ENCODE measurements at regions not wholly inside any gene's neighbourhood (a gene's known extent, or its start where the extent isn't known, plus 50 kb on each side); places are given as distances from the start of the nearest gene placed in this dataset.
"Not testable (repeated sequence)": the region's sequence is repeated elsewhere in the genome, so short reads cannot be mapped to it uniquely, and the experiment has no call there.

- no peak for DNase-seq
Observed at GRCh38 chr13:111005364-111005763, 90.5 kb upstream of the ANKRD10 start.

GRCh38 chr13:111004444-111004843 lies 89.6 kb upstream of the ANKRD10 start:
- DNase-seq = no peak

- DNase-seq = no peak
Observed at GRCh38 chr13:111001636-111002035, 86.8 kb upstream of the ANKRD10 start.

- no peak for DNase-seq
Observed at GRCh38 chr13:110993788-110994187, 78.9 kb upstream of the ANKRD10 start.

- DNase-seq = no peak
Observed at GRCh38 chr13:110991991-110992508, 77.2 kb upstream of the ANKRD10 start.

GRCh38 chr13:110989331-110989730 lies 74.5 kb upstream of the ANKRD10 start:
- no peak for DNase-seq

GRCh38 chr13:110985541-110985940 lies 70.7 kb upstream of the ANKRD10 start:
- no peak for DNase-seq

- no peak for DNase-seq
Observed at GRCh38 chr13:110984798-110985197, 69.9 kb upstream of the ANKRD10 start.

- DNase-seq = no peak
Observed at GRCh38 chr13:110984381-110984780, 69.5 kb upstream of the ANKRD10 start.

- no peak for DNase-seq
Observed at GRCh38 chr13:110983241-110983640, 68.4 kb upstream of the ANKRD10 start.

GRCh38 chr13:110981379-110981778 lies 66.5 kb upstream of the ANKRD10 start:
- no peak for DNase-seq

GRCh38 chr13:110980921-110981320 lies 66.1 kb upstream of the ANKRD10 start:
- no peak for DNase-seq

GRCh38 chr13:110979149-110979548 lies 64.3 kb upstream of the ANKRD10 start:
- not testable (repeated sequence) for DNase-seq

GRCh38 chr13:110978390-110978789 lies 63.5 kb upstream of the ANKRD10 start:
- DNase-seq = no peak

- DNase-seq = no peak
Observed at GRCh38 chr13:110976785-110977184, 61.9 kb upstream of the ANKRD10 start.

- no peak for DNase-seq
Observed at GRCh38 chr13:110973007-110973700, 58.3 kb upstream of the ANKRD10 start.

- DNase-seq = no peak
Observed at GRCh38 chr13:110971486-110971885, 56.6 kb upstream of the ANKRD10 start.

- DNase-seq = not testable (repeated sequence)
Observed at GRCh38 chr13:110967156-110967855, 52.4 kb upstream of the ANKRD10 start.

- no peak for DNase-seq
Observed at GRCh38 chr13:110965755-110966134, 50.9 kb upstream of the ANKRD10 start.

GRCh38 chr13:110965038-110965754 lies 50.3 kb upstream of the ANKRD10 start:
- DNase-seq = no peak

All from Kasumi-1 (cell line).